SK-N-SH (cell line): ENCODE measurements at regions not wholly inside any gene's neighbourhood (a gene's known extent, or its start where the extent isn't known, plus 50 kb on each side); places are given as distances from the start of the nearest gene placed in this dataset.

Experiments
- CTCF ChIA-PET: fragments of 300-600, 350-600 bp; formaldehyde crosslinking; extraction: SDS; loops from one replicate; lab custom pipeline; 2021; lab: Yijun Ruan, JAX
- POLR2A ChIA-PET: fragments of 350-600 bp; sonication (Branson Sonifier 250); formaldehyde crosslinking; extraction: SDS; loops from one replicate; lab custom pipeline; 2020; ENCODE audit warnings: antibody characterized with exemption, inconsistent platforms; lab: Yijun Ruan, JAX
- DNase-seq: peaks from one replicate; pipeline ENCODE4 v3.0.0; 2012
- H2AFZ ChIP-seq: fragments of 200-600 bp; sonication (generic); 2 replicates; pipeline ENCODE4 v1.8.1; 2016; ENCODE audit warnings: antibody characterized with exemption, mild to moderate bottlenecking, low read depth
- H3F3A ChIP-seq: fragments of 200-600 bp; sonication (generic); replicated peaks from 2 replicates; pipeline ENCODE3; 2016; ENCODE audit warnings: antibody characterized with exemption, mild to moderate bottlenecking; ENCODE audit not compliant: insufficient read depth
- H3K27ac ChIP-seq, 2 experiments: fragments of 200-500 bp in 1 of 2; fragments of 200-600 bp in 1 of 2; sonication (Bioruptor generic) in 1 of 2; sonication (generic), shearing (Covaris generic) in 1 of 2; 2 replicates each; pipeline versions ENCODE4 v1.5.1 to v1.6.1; 2014 to 2016; ENCODE audit warnings: low read depth in 2 of 2, inconsistent platforms in 1 of 2, low read length in 1 of 2, mild to moderate bottlenecking in 1 of 2, mixed read lengths in 1 of 2
- H3K27me3 ChIP-seq: fragments of 200-600 bp; sonication (generic), shearing (Covaris generic); 2 replicates; pipeline ENCODE4 v1.6.1; 2016; ENCODE audit warnings: mixed run types; ENCODE audit not compliant: insufficient read depth
- H3K36me3 ChIP-seq, 2 experiments: fragments of 200-500 bp in 1 of 2; fragments of 200-600 bp in 1 of 2; sonication (Bioruptor generic) in 1 of 2; sonication (generic) in 1 of 2; replicated peaks in 1 of 2; 2 replicates each; pipeline versions ENCODE3 to v1.5.1; 2014 to 2016; ENCODE audit warnings: low read length in 1 of 2, mild to moderate bottlenecking in 1 of 2; ENCODE audit not compliant: insufficient read depth in 2 of 2, control insufficient read depth in 1 of 2
- H3K4me1 ChIP-seq, 2 experiments: fragments of 200-500 bp in 1 of 2; fragments of 200-600 bp in 1 of 2; sonication (Bioruptor generic) in 1 of 2; sonication (generic), shearing (Covaris generic) in 1 of 2; 2 replicates each; pipeline versions ENCODE4 v1.5.1 to v1.6.1; 2014 to 2016; ENCODE audit warnings: low read depth in 1 of 2, low read length in 1 of 2, mixed run types in 1 of 2; ENCODE audit not compliant: insufficient read depth in 2 of 2, control insufficient read depth in 1 of 2
- H3K4me2 ChIP-seq: fragments of 200-600 bp; sonication (generic), shearing (Covaris generic); 2 replicates; pipeline ENCODE4 v1.6.1; 2017; ENCODE audit warnings: mixed run types
- H3K4me3 ChIP-seq, 2 experiments: fragments of 200-500 bp in 1 of 2; fragments of 200-600 bp in 1 of 2; sonication (Bioruptor generic) in 1 of 2; sonication (generic), shearing (Covaris generic) in 1 of 2; 2 replicates each; pipeline versions ENCODE4 v1.5.1 to v1.8.1; 2014 to 2016; ENCODE audit warnings: low read depth in 2 of 2, inconsistent platforms in 1 of 2, low read length in 1 of 2, mild to moderate bottlenecking in 1 of 2, mixed read lengths in 1 of 2, moderate library complexity in 1 of 2
- H3K79me2 ChIP-seq: fragments of 200-600 bp; sonication (generic); 2 replicates; pipeline ENCODE4 v1.8.1; 2017; ENCODE audit warnings: mild to moderate bottlenecking; ENCODE audit not compliant: insufficient read depth
- H3K9ac ChIP-seq: fragments of 200-600 bp; sonication (generic); 2 replicates; pipeline ENCODE4 v1.6.1; 2017; ENCODE audit warnings: mixed run types
- H3K9me2 ChIP-seq: fragments of 200-600 bp; sonication (generic); 2 replicates; pipeline ENCODE4 v1.6.1; 2017; ENCODE audit warnings: mixed run types
- H3K9me3 ChIP-seq: fragments of 200-600 bp; sonication (generic); 2 replicates; pipeline ENCODE4 v1.6.1; 2017; ENCODE audit warnings: mixed run types, mild to moderate bottlenecking, moderate library complexity
- H4K20me1 ChIP-seq: fragments of 200-600 bp; sonication (generic); 2 replicates; pipeline ENCODE4 v1.6.1; 2017; ENCODE audit warnings: mild to moderate bottlenecking, mixed run types; ENCODE audit not compliant: insufficient read depth
- ELF1 ChIP-seq: IDR thresholded peaks from 2 replicates; pipeline ENCODE4 v1.4.0; 2012
- EP300 ChIP-seq, 2 experiments: IDR thresholded peaks; 2 replicates each; pipeline versions ENCODE4 v1.4.0 to v1.6.1; 2012; ENCODE audit warnings: borderline replicate concordance in 1 of 2, low read depth in 1 of 2, low read length in 1 of 2
- FOSL2 ChIP-seq: IDR thresholded peaks from 2 replicates; pipeline ENCODE4 v1.4.0; 2012; ENCODE audit warnings: low read depth, mild to moderate bottlenecking, moderate library complexity, borderline replicate concordance
- FOXJ3 ChIP-seq: sonication (generic); formaldehyde crosslinking; IDR thresholded peaks from 2 replicates; pipeline ENCODE4 v1.5.1; 2020; ENCODE audit warnings: mild to moderate bottlenecking, missing genetic modification reagents
- FOXM1 ChIP-seq: IDR thresholded peaks from 2 replicates; pipeline ENCODE4 v1.4.0; 2012; ENCODE audit warnings: low read depth, mild to moderate bottlenecking
- GABPA ChIP-seq: IDR thresholded peaks from 2 replicates; pipeline ENCODE4 v1.4.0; 2012; ENCODE audit warnings: low read depth, mild to moderate bottlenecking
- JUND ChIP-seq: IDR thresholded peaks from 2 replicates; pipeline ENCODE4 v1.4.0; 2012
- MXI1 ChIP-seq: IDR thresholded peaks from 2 replicates; pipeline ENCODE4 v1.6.1; 2012; ENCODE audit warnings: mild to moderate bottlenecking, low read depth, low read length, improper control_type of control experiment
- NFIC ChIP-seq: IDR thresholded peaks from 2 replicates; pipeline ENCODE4 v1.4.0; 2012; ENCODE audit warnings: borderline replicate concordance
- RAD21 ChIP-seq: IDR thresholded peaks from 2 replicates; pipeline ENCODE4 v1.6.1; 2012; ENCODE audit warnings: mild to moderate bottlenecking, low read length
- RCOR1 ChIP-seq: fragments of 150-350 bp; IDR thresholded peaks from 2 replicates; pipeline ENCODE4 v1.6.1; 2017; ENCODE audit warnings: antibody characterized with exemption, low read length
- SMC3 ChIP-seq: IDR thresholded peaks from 2 replicates; pipeline ENCODE4 v1.6.1; 2012; ENCODE audit warnings: low read depth, low read length, improper control_type of control experiment
- TAF1 ChIP-seq: IDR thresholded peaks from 2 replicates; pipeline ENCODE4 v1.6.1; 2012; ENCODE audit warnings: low read depth, mild to moderate bottlenecking, low read length, moderate library complexity, borderline replicate concordance
- TCF12 ChIP-seq: IDR thresholded peaks from 2 replicates; pipeline ENCODE4 v1.4.0; 2012
- WGBS: methylation state at CpG from one replicate; pipeline ENCODE4 v1.1.6; 2017; ENCODE audit warnings: low lambda C conversion rate; 5-methylcytosine and 5-hydroxymethylcytosine counted together
- TF ChIP-seq, protein P1 (sequence below): fragments of 200-600 bp; sonication (generic); IDR thresholded peaks from 2 replicates; pipeline ENCODE4 v1.6.1; 2017; ENCODE audit warnings: antibody characterized with exemption, mild to moderate bottlenecking, moderate library complexity
- TF ChIP-seq, protein P2 (sequence below): fragments of 150-350 bp; IDR thresholded peaks from 2 replicates; pipeline ENCODE4 v1.6.1; 2016; ENCODE audit warnings: mild to moderate bottlenecking, low read depth, low read length
- TF ChIP-seq, protein P3 (sequence below): fragments of 150-350 bp; IDR thresholded peaks from 2 replicates; pipeline ENCODE4 v1.6.1; 2017; ENCODE audit warnings: antibody characterized with exemption, low read length, low read depth, borderline replicate concordance
- TF ChIP-seq, protein P4 (sequence below): IDR thresholded peaks from 2 replicates; pipeline ENCODE4 v1.4.0; 2012; ENCODE audit warnings: low read depth, borderline replicate concordance
- TF ChIP-seq, protein P5 (sequence below): IDR thresholded peaks from 2 replicates; pipeline ENCODE4; 2012

DNA sequence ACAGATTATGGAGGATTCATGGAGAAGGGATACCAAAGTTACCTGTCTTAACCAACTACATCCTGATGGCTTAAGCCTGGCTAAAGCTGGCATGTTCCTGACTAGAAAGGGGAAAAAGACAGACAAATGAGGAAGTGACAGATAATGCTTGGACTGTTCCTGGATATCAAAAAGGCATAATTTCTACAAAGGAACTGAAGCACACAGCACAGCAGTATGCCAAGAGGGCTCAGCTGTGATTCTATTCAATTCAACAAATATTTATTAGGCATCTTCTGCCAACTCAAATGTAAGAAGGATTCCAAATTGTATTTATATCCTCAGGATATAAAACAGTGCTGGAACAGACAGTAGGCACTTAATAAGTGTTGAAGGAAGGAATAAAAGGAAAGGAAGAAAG, 59.5 kb downstream of the KLF12 start:
- Histone ChIP-seq H3K27ac (peak overlapping the region; percentile 48 to 51; a peak in 3 of 4 replicates), H3K79me2 (peaks cover 53% of the 10 kb centered on the region)
- DNase-seq = no peak

DNA sequence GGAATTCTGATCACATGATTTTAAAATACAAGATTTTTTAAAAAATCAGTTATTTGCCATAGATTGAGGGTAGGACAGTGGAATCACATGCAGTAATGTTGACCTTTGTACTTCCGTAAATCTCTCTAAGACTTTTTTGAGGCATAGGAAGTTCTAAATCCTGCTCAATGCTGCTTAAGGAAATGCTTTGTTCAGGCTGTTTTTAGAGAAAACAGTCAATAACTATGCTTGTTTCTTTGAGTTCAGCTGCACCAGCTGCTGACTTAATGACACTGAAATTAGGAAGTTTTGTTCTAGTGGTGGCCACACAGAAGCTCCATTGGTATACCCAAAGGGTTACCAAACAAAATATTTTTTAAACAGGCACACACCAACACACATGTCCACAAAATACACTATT, 60.9 kb downstream of the KLF12 start:
- Histone ChIP-seq H3K9me3 (no peaks in the 10 kb centered on the region), H4K20me1 (no peaks in the 10 kb centered on the region), H3K27ac (no peak overlapping the region), H3F3A (peaks cover 4% of the 10 kb centered on the region), H3K4me3 (no peak overlapping the region), H3K9me2 (no peaks in the 10 kb centered on the region), H3K79me2 (peaks cover 39% of the 10 kb centered on the region), H3K9ac (no peak overlapping the region), H3K4me1 (peaks cover 2 to 20% of the 10 kb centered on the region in 2 experiments; a peak in 2 of 4 replicates), H3K36me3 (no peaks in the 10 kb centered on the region), H3K4me2 (no peak overlapping the region), H3K27me3 (no peaks in the 10 kb centered on the region), H2AFZ (no peak overlapping the region)
- CTCF ChIA-PET = interaction anchor here (1.1 to 1.4 kb wide), 2 partner anchors 214 to 318 kb away, joined by 4 to 5 read pairs; no protein-coding TSS in a partner anchor
- TF ChIP-seq MXI1 (no peak), SMC3 (no peak), RAD21 (no peak), FOXJ3 (CRISPR knock-in tag) (no peak), RCOR1 (no peak), TCF12 (no peak), TAF1 (no peak), FOXM1 (no peak)
- TF ChIP-seq, protein P1, sequence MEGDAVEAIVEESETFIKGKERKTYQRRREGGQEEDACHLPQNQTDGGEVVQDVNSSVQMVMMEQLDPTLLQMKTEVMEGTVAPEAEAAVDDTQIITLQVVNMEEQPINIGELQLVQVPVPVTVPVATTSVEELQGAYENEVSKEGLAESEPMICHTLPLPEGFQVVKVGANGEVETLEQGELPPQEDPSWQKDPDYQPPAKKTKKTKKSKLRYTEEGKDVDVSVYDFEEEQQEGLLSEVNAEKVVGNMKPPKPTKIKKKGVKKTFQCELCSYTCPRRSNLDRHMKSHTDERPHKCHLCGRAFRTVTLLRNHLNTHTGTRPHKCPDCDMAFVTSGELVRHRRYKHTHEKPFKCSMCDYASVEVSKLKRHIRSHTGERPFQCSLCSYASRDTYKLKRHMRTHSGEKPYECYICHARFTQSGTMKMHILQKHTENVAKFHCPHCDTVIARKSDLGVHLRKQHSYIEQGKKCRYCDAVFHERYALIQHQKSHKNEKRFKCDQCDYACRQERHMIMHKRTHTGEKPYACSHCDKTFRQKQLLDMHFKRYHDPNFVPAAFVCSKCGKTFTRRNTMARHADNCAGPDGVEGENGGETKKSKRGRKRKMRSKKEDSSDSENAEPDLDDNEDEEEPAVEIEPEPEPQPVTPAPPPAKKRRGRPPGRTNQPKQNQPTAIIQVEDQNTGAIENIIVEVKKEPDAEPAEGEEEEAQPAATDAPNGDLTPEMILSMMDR = no peak
- TF ChIP-seq, protein P2, sequence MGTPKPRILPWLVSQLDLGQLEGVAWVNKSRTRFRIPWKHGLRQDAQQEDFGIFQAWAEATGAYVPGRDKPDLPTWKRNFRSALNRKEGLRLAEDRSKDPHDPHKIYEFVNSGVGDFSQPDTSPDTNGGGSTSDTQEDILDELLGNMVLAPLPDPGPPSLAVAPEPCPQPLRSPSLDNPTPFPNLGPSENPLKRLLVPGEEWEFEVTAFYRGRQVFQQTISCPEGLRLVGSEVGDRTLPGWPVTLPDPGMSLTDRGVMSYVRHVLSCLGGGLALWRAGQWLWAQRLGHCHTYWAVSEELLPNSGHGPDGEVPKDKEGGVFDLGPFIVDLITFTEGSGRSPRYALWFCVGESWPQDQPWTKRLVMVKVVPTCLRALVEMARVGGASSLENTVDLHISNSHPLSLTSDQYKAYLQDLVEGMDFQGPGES = no peak
- TF ChIP-seq, protein P3, sequence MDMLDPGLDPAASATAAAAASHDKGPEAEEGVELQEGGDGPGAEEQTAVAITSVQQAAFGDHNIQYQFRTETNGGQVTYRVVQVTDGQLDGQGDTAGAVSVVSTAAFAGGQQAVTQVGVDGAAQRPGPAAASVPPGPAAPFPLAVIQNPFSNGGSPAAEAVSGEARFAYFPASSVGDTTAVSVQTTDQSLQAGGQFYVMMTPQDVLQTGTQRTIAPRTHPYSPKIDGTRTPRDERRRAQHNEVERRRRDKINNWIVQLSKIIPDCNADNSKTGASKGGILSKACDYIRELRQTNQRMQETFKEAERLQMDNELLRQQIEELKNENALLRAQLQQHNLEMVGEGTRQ = no peak
- TF ChIP-seq, protein P4, sequence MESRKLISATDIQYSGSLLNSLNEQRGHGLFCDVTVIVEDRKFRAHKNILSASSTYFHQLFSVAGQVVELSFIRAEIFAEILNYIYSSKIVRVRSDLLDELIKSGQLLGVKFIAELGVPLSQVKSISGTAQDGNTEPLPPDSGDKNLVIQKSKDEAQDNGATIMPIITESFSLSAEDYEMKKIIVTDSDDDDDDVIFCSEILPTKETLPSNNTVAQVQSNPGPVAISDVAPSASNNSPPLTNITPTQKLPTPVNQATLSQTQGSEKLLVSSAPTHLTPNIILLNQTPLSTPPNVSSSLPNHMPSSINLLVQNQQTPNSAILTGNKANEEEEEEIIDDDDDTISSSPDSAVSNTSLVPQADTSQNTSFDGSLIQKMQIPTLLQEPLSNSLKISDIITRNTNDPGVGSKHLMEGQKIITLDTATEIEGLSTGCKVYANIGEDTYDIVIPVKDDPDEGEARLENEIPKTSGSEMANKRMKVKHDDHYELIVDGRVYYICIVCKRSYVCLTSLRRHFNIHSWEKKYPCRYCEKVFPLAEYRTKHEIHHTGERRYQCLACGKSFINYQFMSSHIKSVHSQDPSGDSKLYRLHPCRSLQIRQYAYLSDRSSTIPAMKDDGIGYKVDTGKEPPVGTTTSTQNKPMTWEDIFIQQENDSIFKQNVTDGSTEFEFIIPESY = no peak
- DNase-seq = no peak
- WGBS = 100% methylated on average over 1 of the region's 1 CpG
- POLR2A ChIA-PET = no interaction called here

More for the DNA sequence above, 59.5 kb downstream of the KLF12 start:
- Histone ChIP-seq H3K36me3 (no peaks in the 10 kb centered on the region), H2AFZ (no peak overlapping the region), H3K9me3 (no peaks in the 10 kb centered on the region), H3K4me2 (peak overlapping the region; percentile 20; the same call in 1 of the 2 replicates), H3K27me3 (no peaks in the 10 kb centered on the region), H3K4me3 (no peak overlapping the region), H4K20me1 (no peaks in the 10 kb centered on the region), H3K9ac (no peak overlapping the region), H3K9me2 (no peaks in the 10 kb centered on the region), H3K4me1 (peaks cover 2 to 20% of the 10 kb centered on the region in 2 experiments; a peak in 2 of 4 replicates), H3F3A (peaks cover 4% of the 10 kb centered on the region)
- ChIA-PET CTCF (interaction anchor here (1.4 kb wide), 1 partner anchor 212 kb away, joined by 5 read pairs; no protein-coding TSS in a partner anchor), POLR2A (no interaction called here)
- TF ChIP-seq FOSL2 (peak; percentile 30; the same call in 1 of the 2 replicates), EP300 (IDR thresholded peaks at IDR 0.05; ENCODE audit: borderline replicate concordance in 1 of 2, low read depth in 1 of 2, low read length in 1 of 2) (0 out of 4 replicates have a peak, but pooled peaks of 1 of the 2 experiments have one; percentile 18), GABPA (no peak), NFIC (peak; percentile 45; the same call in 1 of the 2 replicates), TCF12 (0 out of 2 replicates have a peak, but pooled peaks have one; percentile 33), SMC3 (no peak), RCOR1 (no peak), JUND (no peak), ELF1 (no peak), RAD21 (no peak)
- TF ChIP-seq, protein P5, sequence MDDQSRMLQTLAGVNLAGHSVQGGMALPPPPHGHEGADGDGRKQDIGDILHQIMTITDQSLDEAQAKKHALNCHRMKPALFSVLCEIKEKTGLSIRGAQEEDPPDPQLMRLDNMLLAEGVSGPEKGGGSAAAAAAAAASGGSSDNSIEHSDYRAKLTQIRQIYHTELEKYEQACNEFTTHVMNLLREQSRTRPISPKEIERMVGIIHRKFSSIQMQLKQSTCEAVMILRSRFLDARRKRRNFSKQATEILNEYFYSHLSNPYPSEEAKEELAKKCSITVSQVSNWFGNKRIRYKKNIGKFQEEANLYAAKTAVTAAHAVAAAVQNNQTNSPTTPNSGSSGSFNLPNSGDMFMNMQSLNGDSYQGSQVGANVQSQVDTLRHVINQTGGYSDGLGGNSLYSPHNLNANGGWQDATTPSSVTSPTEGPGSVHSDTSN = peak; percentile 41
- TF ChIP-seq, protein P3 = no peak
